Eye (tissue), 1 donor: ENCODE measurements at regions not wholly inside any gene's neighbourhood (a gene's known extent, or its start where the extent isn't known, plus 50 kb on each side); places are given as distances from the start of the nearest gene placed in this dataset.

Source experiments
- DNase-seq: peaks from one replicate; pipeline ENCODE4 v3.0.0-alpha.2; 2015

DNA sequence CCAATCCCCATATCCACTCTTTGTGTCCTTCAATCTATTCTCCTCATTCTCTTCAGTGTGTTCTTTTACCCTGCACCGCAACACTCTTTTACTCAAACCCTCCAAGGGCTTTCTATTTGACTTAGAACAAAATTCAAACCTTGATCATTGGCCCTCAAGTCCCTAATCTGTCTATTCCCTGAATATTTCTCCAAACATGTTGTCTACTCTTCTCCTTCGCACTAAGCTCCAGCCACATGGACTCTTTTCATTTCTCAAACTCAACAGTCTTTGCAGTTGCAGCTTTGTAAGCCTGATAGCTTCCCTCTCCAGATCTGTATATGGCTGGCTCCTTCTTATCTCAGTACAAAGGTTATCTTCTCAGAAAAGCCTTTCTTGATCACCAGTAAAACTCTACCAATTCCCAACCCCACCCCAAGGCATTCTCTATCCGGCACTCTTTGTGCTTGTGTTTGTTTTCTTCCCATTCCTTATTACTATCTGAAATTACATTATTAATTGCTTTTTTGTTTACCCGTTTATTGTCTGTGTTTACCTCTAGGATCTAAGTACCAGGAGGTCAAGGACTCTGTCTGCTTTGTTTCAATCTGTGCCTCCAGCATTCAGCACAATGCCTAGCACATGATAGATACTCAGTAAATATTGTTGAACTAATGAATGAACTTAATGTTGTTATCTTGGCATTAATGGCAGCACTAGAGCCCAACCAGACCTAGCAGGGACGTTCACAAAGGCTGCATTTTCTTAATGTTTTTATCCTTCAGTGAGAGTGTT is 147.4 kb downstream of the BBOX1 start:
- DNase-seq: no peak

DNA sequence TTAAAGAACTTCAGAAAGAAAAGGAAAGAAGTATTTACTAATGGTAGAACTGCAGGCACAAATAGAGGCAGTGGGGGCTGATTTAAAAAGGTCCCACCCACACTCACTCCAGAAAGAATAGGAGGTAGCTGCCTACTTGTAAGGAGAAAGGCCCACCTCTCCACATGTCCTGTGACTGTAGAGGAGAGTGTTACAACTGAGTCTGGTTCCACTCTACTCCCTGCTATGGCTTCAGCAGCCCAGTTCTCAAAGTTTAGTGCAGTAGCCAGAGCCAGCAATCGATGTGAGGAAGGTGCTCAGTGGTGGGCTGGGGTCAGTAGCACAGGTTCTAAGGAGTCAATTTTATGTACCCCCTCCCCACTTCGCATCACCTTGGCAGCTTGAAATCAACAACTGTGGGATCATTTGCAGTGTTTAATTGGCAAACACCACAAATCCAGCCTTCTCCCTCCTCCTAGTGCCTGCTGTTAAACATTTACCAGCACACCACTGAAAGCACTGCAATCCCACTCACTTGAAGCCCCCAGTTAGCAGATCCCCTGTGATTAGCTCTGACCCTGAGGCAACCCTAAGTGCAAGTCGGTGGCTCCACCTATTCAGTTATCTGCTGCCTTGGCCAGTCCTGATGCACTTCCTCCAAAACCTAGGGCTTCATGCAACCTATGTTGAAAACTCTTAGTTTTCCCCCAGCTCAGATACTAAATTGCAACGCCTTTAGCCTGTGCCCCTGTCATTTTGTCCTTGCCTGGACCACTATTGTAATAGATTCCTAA is 146.6 kb downstream of the BBOX1 start:
- no peak for DNase-seq

DNA sequence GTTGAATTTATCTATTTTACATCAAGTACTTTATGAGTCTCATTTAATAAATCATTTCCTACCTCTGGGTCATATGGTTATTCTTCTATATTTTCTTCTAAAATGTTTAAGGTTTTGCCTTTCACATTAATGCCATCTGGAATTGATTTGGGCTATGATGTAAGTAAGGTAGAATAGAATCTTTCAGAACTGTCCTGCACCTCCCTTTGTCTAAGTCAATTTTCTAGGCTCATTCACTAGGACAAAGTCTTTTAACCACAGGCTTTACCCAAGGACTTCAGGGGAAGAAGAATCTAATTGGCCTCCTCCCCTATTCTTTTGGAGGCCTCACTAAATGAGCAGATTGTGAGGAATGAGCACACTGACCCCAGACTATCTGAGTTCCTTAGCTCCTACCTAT is 146.0 kb downstream of the BBOX1 start:
- DNase-seq: no peak

DNA sequence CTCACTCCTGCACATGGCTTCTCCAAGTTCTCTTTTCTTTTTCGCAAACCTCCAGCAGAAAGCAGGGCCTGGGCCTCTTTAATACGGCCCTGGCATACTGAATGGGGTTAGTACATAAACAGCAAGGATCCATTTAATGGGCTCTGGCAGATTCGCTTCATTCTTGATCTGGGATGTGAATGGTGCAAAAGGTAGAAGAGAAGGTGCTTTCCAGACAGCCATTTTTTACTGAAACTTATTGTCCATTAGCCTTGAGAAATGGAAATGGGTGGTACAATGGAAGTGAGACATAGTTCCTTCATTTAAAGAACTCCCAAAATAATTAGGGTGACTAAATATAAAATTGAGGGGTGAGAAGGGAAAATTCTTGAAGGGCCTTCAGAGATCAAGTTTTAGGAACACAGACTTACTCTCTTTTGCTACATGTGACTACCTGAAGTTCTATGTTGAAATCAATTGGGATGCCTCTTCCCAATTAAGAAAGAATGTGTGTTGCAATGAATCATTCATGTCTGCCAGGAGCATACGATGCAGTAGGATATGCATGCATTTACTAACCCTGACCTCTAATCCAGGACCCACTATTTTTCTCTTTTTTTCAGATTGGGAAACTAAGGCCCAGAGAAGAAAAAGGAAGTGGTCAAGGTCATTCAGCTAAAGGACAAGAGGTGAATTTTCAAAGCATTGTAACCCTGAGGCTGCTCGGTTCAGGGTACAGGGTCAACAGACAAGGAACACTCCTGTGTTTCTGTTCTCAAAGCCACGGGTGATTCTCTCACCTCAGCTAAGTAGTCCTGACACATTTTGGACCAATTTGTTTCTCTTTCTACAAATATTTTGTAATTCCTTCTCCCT is 144.1 kb downstream of the BBOX1 start:
- no peak for DNase-seq

DNA sequence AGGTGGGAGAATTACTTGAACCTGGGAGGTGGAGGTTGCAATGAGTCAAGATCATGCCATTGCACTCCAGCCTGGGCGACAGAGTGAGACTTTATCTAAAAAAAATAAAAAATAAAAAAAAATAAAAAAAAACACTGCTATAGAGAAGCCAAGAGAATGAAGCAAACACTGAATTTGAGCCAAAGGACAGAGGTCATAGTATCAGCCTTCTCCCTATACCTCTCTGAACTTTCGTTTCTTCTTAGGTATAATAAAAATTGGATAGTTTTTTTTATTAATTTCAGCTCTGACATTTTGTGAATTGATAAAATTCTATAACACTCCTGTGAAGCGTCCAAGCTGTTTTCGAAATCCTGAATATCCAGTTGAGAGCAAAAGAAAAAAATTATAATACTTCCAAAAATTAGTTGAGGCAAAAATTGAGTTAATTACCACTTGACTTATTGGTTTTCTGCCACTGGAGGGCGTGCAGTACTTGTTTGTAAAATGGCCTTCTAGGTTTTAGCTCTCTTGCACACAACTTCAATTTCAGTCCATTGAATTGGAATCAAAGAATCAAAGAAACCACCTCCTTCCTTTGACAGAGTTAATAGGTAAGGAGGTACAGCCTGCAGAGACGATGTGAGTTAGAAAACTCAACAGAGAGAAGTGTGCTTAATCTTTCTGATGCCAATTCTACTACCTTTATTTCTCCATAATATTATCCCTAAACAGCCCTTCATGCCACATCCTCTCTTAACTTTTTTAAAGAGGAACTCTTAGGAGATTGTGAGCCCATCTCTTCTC is 143.2 kb downstream of the BBOX1 start:
- DNase-seq: peak; percentile 91

DNA sequence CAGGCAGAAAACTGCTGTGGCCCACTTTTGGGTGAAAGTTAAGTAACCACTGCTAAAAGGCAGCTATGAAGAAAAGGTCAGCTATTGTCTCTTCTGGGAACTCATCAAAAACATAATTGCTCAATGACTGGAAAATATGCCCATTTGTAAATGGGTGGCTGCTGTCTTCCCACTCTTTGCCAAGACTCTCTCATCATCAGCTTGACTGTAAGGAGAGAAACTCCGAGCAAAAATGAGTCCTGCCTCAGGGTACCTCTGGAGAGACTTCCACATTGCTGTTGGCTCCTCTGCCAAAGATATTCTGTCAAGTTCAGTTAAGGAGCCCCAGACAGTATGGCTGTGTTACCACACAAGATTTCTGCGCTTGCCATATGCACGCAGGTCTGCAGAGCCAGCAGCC is 138.7 kb downstream of the BBOX1 start:
- DNase-seq: peak; percentile 74

DNA sequence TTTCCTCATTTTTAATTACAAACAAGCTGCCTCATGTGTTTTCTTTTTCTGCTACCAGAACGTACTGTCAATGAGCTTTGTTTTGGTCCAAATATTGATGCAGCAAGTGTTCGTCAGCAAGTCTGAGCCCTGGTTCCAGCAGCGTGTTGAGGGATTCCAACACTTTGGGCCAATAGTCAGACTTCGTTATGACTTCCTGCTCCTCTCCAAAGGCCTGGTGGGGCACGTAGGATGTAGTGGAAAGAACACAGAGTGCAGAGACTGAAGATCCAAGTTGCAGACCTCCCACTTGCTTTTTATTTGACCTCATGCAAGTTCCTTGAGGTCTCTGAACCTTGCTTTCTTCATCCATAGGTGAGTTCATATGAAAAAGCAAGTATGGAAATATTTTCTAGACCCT is 138.2 kb downstream of the BBOX1 start:
- DNase-seq: no peak
